SK-N-MC (cell line): ENCODE measurements at regions not wholly inside any gene's neighbourhood (a gene's known extent, or its start where the extent isn't known, plus 50 kb on each side); places are given as distances from the start of the nearest gene placed in this dataset.

Experiments used
- EZH2 ChIP-seq: fragments of 200-600 bp; sonication (generic); IDR thresholded peaks from one replicate; pipeline ENCODE4 v1.6.1; 2017; ENCODE audit warnings: antibody characterized with exemption
- POLR2AphosphoS5 ChIP-seq: IDR thresholded peaks from 2 replicates; pipeline ENCODE4 v1.6.1; 2012; ENCODE audit warnings: mild to moderate bottlenecking, low read depth, low read length, borderline replicate concordance

- TF ChIP-seq EZH2 (no peak), POLR2AphosphoS5 (no peak)
These were observed 194.8 kb upstream of the MRPS30 start for GRCh38 chr5:44613936-44614335.
